ENCODE measurements at regions not wholly inside any gene's neighbourhood (a gene's known extent, or its start where the extent isn't known, plus 50 kb on each side); places are given as distances from the start of the nearest gene placed in this dataset.

GRCh38 chr5:135155616-135156214, 121.7 kb upstream of the PITX1 start:
- TF ChIP-seq CTCF (IDR thresholded peaks at IDR 0.05) (no peak), POLR2A (IDR thresholded peaks at IDR 0.05) (no peak)

Data from right lobe of liver (tissue), 4 donors.